SK-N-SH (cell line): ENCODE measurements at regions not wholly inside any gene's neighbourhood (a gene's known extent, or its start where the extent isn't known, plus 50 kb on each side); places are given as distances from the start of the nearest gene placed in this dataset.

ENCODE experiments used
- CTCF ChIA-PET: fragments of 300-600, 350-600 bp; formaldehyde crosslinking; extraction: SDS; loops from one replicate; lab custom pipeline; 2021; lab: Yijun Ruan, JAX
- POLR2A ChIA-PET: fragments of 350-600 bp; sonication (Branson Sonifier 250); formaldehyde crosslinking; extraction: SDS; loops from one replicate; lab custom pipeline; 2020; ENCODE audit warnings: antibody characterized with exemption, inconsistent platforms; lab: Yijun Ruan, JAX
- DNase-seq: peaks from one replicate; pipeline ENCODE4 v3.0.0; 2012
- H2AFZ ChIP-seq: fragments of 200-600 bp; sonication (generic); 2 replicates; pipeline ENCODE4 v1.8.1; 2016; ENCODE audit warnings: antibody characterized with exemption, mild to moderate bottlenecking, low read depth
- H3F3A ChIP-seq: fragments of 200-600 bp; sonication (generic); replicated peaks from 2 replicates; pipeline ENCODE3; 2016; ENCODE audit warnings: antibody characterized with exemption, mild to moderate bottlenecking; ENCODE audit not compliant: insufficient read depth
- H3K27ac ChIP-seq, 2 experiments: fragments of 200-500 bp in 1 of 2; fragments of 200-600 bp in 1 of 2; sonication (Bioruptor generic) in 1 of 2; sonication (generic), shearing (Covaris generic) in 1 of 2; 2 replicates each; pipeline versions ENCODE4 v1.5.1 to v1.6.1; 2014 to 2016; ENCODE audit warnings: low read depth in 2 of 2, inconsistent platforms in 1 of 2, low read length in 1 of 2, mild to moderate bottlenecking in 1 of 2, mixed read lengths in 1 of 2
- H3K27me3 ChIP-seq: fragments of 200-600 bp; sonication (generic), shearing (Covaris generic); 2 replicates; pipeline ENCODE4 v1.6.1; 2016; ENCODE audit warnings: mixed run types; ENCODE audit not compliant: insufficient read depth
- H3K36me3 ChIP-seq, 2 experiments: fragments of 200-500 bp in 1 of 2; fragments of 200-600 bp in 1 of 2; sonication (Bioruptor generic) in 1 of 2; sonication (generic) in 1 of 2; replicated peaks in 1 of 2; 2 replicates each; pipeline versions ENCODE3 to v1.5.1; 2014 to 2016; ENCODE audit warnings: low read length in 1 of 2, mild to moderate bottlenecking in 1 of 2; ENCODE audit not compliant: insufficient read depth in 2 of 2, control insufficient read depth in 1 of 2
- H3K4me1 ChIP-seq, 2 experiments: fragments of 200-500 bp in 1 of 2; fragments of 200-600 bp in 1 of 2; sonication (Bioruptor generic) in 1 of 2; sonication (generic), shearing (Covaris generic) in 1 of 2; 2 replicates each; pipeline versions ENCODE4 v1.5.1 to v1.6.1; 2014 to 2016; ENCODE audit warnings: low read depth in 1 of 2, low read length in 1 of 2, mixed run types in 1 of 2; ENCODE audit not compliant: insufficient read depth in 2 of 2, control insufficient read depth in 1 of 2
- H3K4me2 ChIP-seq: fragments of 200-600 bp; sonication (generic), shearing (Covaris generic); 2 replicates; pipeline ENCODE4 v1.6.1; 2017; ENCODE audit warnings: mixed run types
- H3K4me3 ChIP-seq, 2 experiments: fragments of 200-500 bp in 1 of 2; fragments of 200-600 bp in 1 of 2; sonication (Bioruptor generic) in 1 of 2; sonication (generic), shearing (Covaris generic) in 1 of 2; 2 replicates each; pipeline versions ENCODE4 v1.5.1 to v1.8.1; 2014 to 2016; ENCODE audit warnings: low read depth in 2 of 2, inconsistent platforms in 1 of 2, low read length in 1 of 2, mild to moderate bottlenecking in 1 of 2, mixed read lengths in 1 of 2, moderate library complexity in 1 of 2
- H3K79me2 ChIP-seq: fragments of 200-600 bp; sonication (generic); 2 replicates; pipeline ENCODE4 v1.8.1; 2017; ENCODE audit warnings: mild to moderate bottlenecking; ENCODE audit not compliant: insufficient read depth
- H3K9ac ChIP-seq: fragments of 200-600 bp; sonication (generic); 2 replicates; pipeline ENCODE4 v1.6.1; 2017; ENCODE audit warnings: mixed run types
- H3K9me2 ChIP-seq: fragments of 200-600 bp; sonication (generic); 2 replicates; pipeline ENCODE4 v1.6.1; 2017; ENCODE audit warnings: mixed run types
- H3K9me3 ChIP-seq: fragments of 200-600 bp; sonication (generic); 2 replicates; pipeline ENCODE4 v1.6.1; 2017; ENCODE audit warnings: mixed run types, mild to moderate bottlenecking, moderate library complexity
- H4K20me1 ChIP-seq: fragments of 200-600 bp; sonication (generic); 2 replicates; pipeline ENCODE4 v1.6.1; 2017; ENCODE audit warnings: mild to moderate bottlenecking, mixed run types; ENCODE audit not compliant: insufficient read depth
- CHD2 ChIP-seq: fragments of 150-350 bp; IDR thresholded peaks from 2 replicates; pipeline ENCODE4 v1.6.1; 2018; ENCODE audit warnings: low read length; ENCODE audit not compliant: partially characterized antibody
- CTCF ChIP-seq: fragments of 200-600 bp; sonication (generic); IDR thresholded peaks from 2 replicates; pipeline ENCODE4 v1.6.1; 2017; ENCODE audit warnings: antibody characterized with exemption, mild to moderate bottlenecking, moderate library complexity
- EP300 ChIP-seq, 2 experiments: IDR thresholded peaks; 2 replicates each; pipeline versions ENCODE4 v1.4.0 to v1.6.1; 2012; ENCODE audit warnings: borderline replicate concordance in 1 of 2, low read depth in 1 of 2, low read length in 1 of 2
- EZH2phosphoT487 ChIP-seq: fragments of 200-600 bp; sonication (generic); IDR thresholded peaks from 2 replicates; pipeline ENCODE4 v1.6.1; 2017; ENCODE audit warnings: low read depth, mixed run types, mild to moderate bottlenecking, antibody characterized with exemption, moderate library complexity, borderline replicate concordance
- FOXM1 ChIP-seq: IDR thresholded peaks from 2 replicates; pipeline ENCODE4 v1.4.0; 2012; ENCODE audit warnings: low read depth, mild to moderate bottlenecking
- GABPA ChIP-seq: IDR thresholded peaks from 2 replicates; pipeline ENCODE4 v1.4.0; 2012; ENCODE audit warnings: low read depth, mild to moderate bottlenecking
- GATA2 ChIP-seq: sonication (generic); formaldehyde crosslinking; IDR thresholded peaks from 2 replicates; pipeline ENCODE4 v1.5.0; 2020; ENCODE audit warnings: mild to moderate bottlenecking, missing genetic modification reagents
- IRF3 ChIP-seq: fragments of 150-350 bp; IDR thresholded peaks from 2 replicates; pipeline ENCODE4 v1.6.1; 2016; ENCODE audit warnings: mild to moderate bottlenecking, low read depth, low read length
- JUND ChIP-seq: IDR thresholded peaks from 2 replicates; pipeline ENCODE4 v1.4.0; 2012
- MAX ChIP-seq: IDR thresholded peaks from 2 replicates; pipeline ENCODE4 v1.4.0; 2012; ENCODE audit warnings: low read depth
- MEF2A ChIP-seq: IDR thresholded peaks from 2 replicates; pipeline ENCODE4 v1.4.0; 2012; ENCODE audit warnings: low read depth, borderline replicate concordance
- MXI1 ChIP-seq: IDR thresholded peaks from 2 replicates; pipeline ENCODE4 v1.6.1; 2012; ENCODE audit warnings: mild to moderate bottlenecking, low read depth, low read length, improper control_type of control experiment
- NFIC ChIP-seq: IDR thresholded peaks from 2 replicates; pipeline ENCODE4 v1.4.0; 2012; ENCODE audit warnings: borderline replicate concordance
- NRF1 ChIP-seq: IDR thresholded peaks from 2 replicates; pipeline ENCODE4 v1.6.1; 2012; ENCODE audit warnings: low read depth, mild to moderate bottlenecking, low read length
- PBX3 ChIP-seq: IDR thresholded peaks from 2 replicates; pipeline ENCODE4; 2012
- POLR2AphosphoS5 ChIP-seq: IDR thresholded peaks from 2 replicates; pipeline ENCODE4 v1.6.1; 2012; ENCODE audit warnings: low read depth, low read length
- RAD21 ChIP-seq: IDR thresholded peaks from 2 replicates; pipeline ENCODE4 v1.6.1; 2012; ENCODE audit warnings: mild to moderate bottlenecking, low read length
- SIN3A ChIP-seq: IDR thresholded peaks from 2 replicates; pipeline ENCODE4 v1.6.1; 2012; ENCODE audit warnings: low read depth, mild to moderate bottlenecking, low read length, moderate library complexity, borderline replicate concordance
- SMC3 ChIP-seq: IDR thresholded peaks from 2 replicates; pipeline ENCODE4 v1.6.1; 2012; ENCODE audit warnings: low read depth, low read length, improper control_type of control experiment
- TAF1 ChIP-seq: IDR thresholded peaks from 2 replicates; pipeline ENCODE4 v1.6.1; 2012; ENCODE audit warnings: low read depth, mild to moderate bottlenecking, low read length, moderate library complexity, borderline replicate concordance
- TCF12 ChIP-seq: IDR thresholded peaks from 2 replicates; pipeline ENCODE4 v1.4.0; 2012
- TEAD4 ChIP-seq: IDR thresholded peaks from 2 replicates; pipeline ENCODE4 v1.4.0; 2012; ENCODE audit warnings: mild to moderate bottlenecking, borderline replicate concordance; ENCODE audit not compliant: insufficient read depth
- USF2 ChIP-seq: fragments of 150-350 bp; IDR thresholded peaks from 2 replicates; pipeline ENCODE4 v1.6.1; 2017; ENCODE audit warnings: antibody characterized with exemption, low read length, low read depth, borderline replicate concordance
- YY1 ChIP-seq: IDR thresholded peaks from 2 replicates; pipeline ENCODE4 v1.4.0; 2012; ENCODE audit warnings: low read depth, mild to moderate bottlenecking
- ZBTB33 ChIP-seq: IDR thresholded peaks from 2 replicates; pipeline ENCODE4 v1.4.0; 2012; ENCODE audit warnings: low read depth, borderline replicate concordance
- WGBS: methylation state at CpG from one replicate; pipeline ENCODE4 v1.1.6; 2017; ENCODE audit warnings: low lambda C conversion rate; 5-methylcytosine and 5-hydroxymethylcytosine counted together

GRCh38 chr2:23286758-23287704 lies 97.9 kb upstream of the KLHL29 start:
- H3K9ac ChIP-seq = no peak overlapping the region; the same call in 1 of the 2 replicates
- H3K27ac ChIP-seq = peak overlapping the region; percentile 69 to 75
- no peak for TF ChIP-seq FOXM1
- TF ChIP-seq NRF1 = no peak
- peak; percentile 96 for TF ChIP-seq PBX3
- no peak for TF ChIP-seq CTCF
- no peak for TF ChIP-seq MEF2A
- TF ChIP-seq POLR2AphosphoS5 = 0 out of 2 replicates have a peak, but pooled peaks have one; percentile 18
- TF ChIP-seq ZBTB33 = no peak
- TF ChIP-seq TCF12 = peak; percentile 59; the same call in 1 of the 2 replicates
- no peak for TF ChIP-seq EZH2phosphoT487
- TF ChIP-seq EP300 (IDR thresholded peaks at IDR 0.05; ENCODE audit: borderline replicate concordance in 1 of 2, low read depth in 1 of 2, low read length in 1 of 2) = peak in 1 of 2 experiments; percentile 53; a peak in 1 of 4 replicates
- peak; percentile 70 for TF ChIP-seq JUND
- TF ChIP-seq USF2 = no peak
- no peak for TF ChIP-seq YY1
- TF ChIP-seq TEAD4 = 0 out of 2 replicates have a peak, but pooled peaks have one; percentile 11
- TF ChIP-seq MAX = 0 out of 2 replicates have a peak, but pooled peaks have one; percentile 12
- TF ChIP-seq NFIC = peak; percentile 65
- TF ChIP-seq CHD2 = no peak
- TF ChIP-seq GATA2 (CRISPR knock-in tag) = no peak
- no peak for TF ChIP-seq SIN3A
- no peak for TF ChIP-seq RAD21
- TF ChIP-seq GABPA = no peak
- TF ChIP-seq IRF3 = no peak
- TF ChIP-seq TAF1 = no peak
- TF ChIP-seq MXI1 = no peak
- TF ChIP-seq SMC3 = no peak

More at GRCh38 chr2:23286758-23287704, 97.9 kb upstream of the KLHL29 start:
- Histone ChIP-seq H3K9me2 (no peaks in the 10 kb centered on the region), H3K36me3 (no peaks in the 10 kb centered on the region), H4K20me1 (no peaks in the 10 kb centered on the region), H3K79me2 (no peaks in the 10 kb centered on the region), H3K27me3 (no peaks in the 10 kb centered on the region), H3K9me3 (no peaks in the 10 kb centered on the region), H3K4me3 (peak overlapping the region in 1 of 2 experiments; percentile 34; a peak in 2 of 4 replicates), H3K4me1 (peaks cover 4 to 19% of the 10 kb centered on the region in 2 experiments), H3K4me2 (peak overlapping the region; percentile 77), H2AFZ (peak overlapping the region; percentile 26; the same call in 1 of the 2 replicates), H3F3A (peaks cover 10% of the 10 kb centered on the region)
- 30% methylated on average over 6 of the region's 6 CpGs for WGBS
- no peak for DNase-seq
- ChIA-PET POLR2A (interaction anchor here (1.0 kb wide), 1 partner anchor 11 kb away, joined by 3 read pairs; no protein-coding TSS in a partner anchor), CTCF (interaction anchor here (0.6 to 1.2 kb wide), 4 partner anchors 15 to 252 kb away, joined by 3 to 4 read pairs (median 4); no protein-coding TSS in a partner anchor)
